HepG2 (cell line): ENCODE measurements at regions not wholly inside any gene's neighbourhood (a gene's known extent, or its start where the extent isn't known, plus 50 kb on each side); places are given as distances from the start of the nearest gene placed in this dataset.

Source experiments
- ATAC-seq: fragments of 200-7000 bp; cut with Tn5 transposase; 3 replicates; pipeline ENCODE4 v1.9.1; 2020; ENCODE audit warnings: mild to moderate bottlenecking, moderate library complexity
- BruUV-seq: library from RNA; stranded (reverse); fragments of 400-500 nt; replicated peaks from 2 replicates; lab custom pipeline; 2021; lab: Mats Ljungman, UMichigan
- CTCF ChIA-PET: fragments of 300-600 bp; formaldehyde crosslinking; extraction: SDS; loops from one replicate; lab custom pipeline; 2021; ENCODE audit warnings: low total read pairs, inconsistent platforms, low intra/inter-chr PET ratio; lab: Yijun Ruan, JAX
- POLR2A ChIA-PET: fragments of 350-600 bp; sonication (Branson Sonifier 250); formaldehyde crosslinking; loops from one replicate; lab custom pipeline; 2020; ENCODE audit warnings: antibody characterized with exemption, inconsistent platforms; lab: Yijun Ruan, JAX
- DNase-seq: peaks from one replicate; pipeline ENCODE4 v3.0.0-alpha.2; 2015; ENCODE audit warnings: low spot score
- FAIRE-seq: peaks from 3 replicates; lab custom pipeline; 2011; peaks lifted over from hg19 to GRCh38; lab: Jason Lieb, UNC
- H2AFZ ChIP-seq: one replicate; pipeline ENCODE4 v1.6.1; 2011; ENCODE audit warnings: low read length, inconsistent platforms
- H3K27ac ChIP-seq: fragments of 300-600 bp; 3 replicates; pipeline ENCODE4 v1.8.0; 2011; ENCODE audit warnings: mixed run types, mild to moderate bottlenecking, mixed read lengths, low read length, inconsistent platforms; ENCODE audit not compliant: insufficient read depth; ENCODE audit errors: extremely low read length
- H3K27me3 ChIP-seq, 2 experiments: fragments of 200-600 bp in 1 of 2; 2 replicates in 1 of 2; 3 replicates in 1 of 2; pipeline versions ENCODE4 v1.6.0 to v1.8.0; 2011; ENCODE audit warnings: low read length in 2 of 2, mild to moderate bottlenecking in 2 of 2, moderate library complexity in 2 of 2, inconsistent platforms in 1 of 2; ENCODE audit not compliant: insufficient read depth in 2 of 2, control insufficient read depth in 1 of 2
- H3K36me3 ChIP-seq, 2 experiments: fragments of 200-600 bp in 1 of 2; replicated peaks in 1 of 2; 2 replicates in 1 of 2; 3 replicates in 1 of 2; pipeline versions ENCODE4 v1.5.1 to v1.8.0; 2011; ENCODE audit warnings: low read length in 2 of 2, inconsistent platforms in 1 of 2; ENCODE audit not compliant: insufficient read depth in 2 of 2, control insufficient read depth in 1 of 2
- H3K4me1 ChIP-seq: 2 replicates; pipeline ENCODE4 v1.5.1; 2012; ENCODE audit warnings: low read length, inconsistent platforms; ENCODE audit not compliant: insufficient read depth
- H3K4me2 ChIP-seq: 2 replicates; pipeline ENCODE4 v1.6.0; 2011; ENCODE audit warnings: low read depth, low read length, inconsistent platforms
- H3K4me3 ChIP-seq, 3 experiments: fragments of 200-600 bp in 1 of 3; sonication (generic), shearing (Covaris generic) in 1 of 3; replicated peaks in 1 of 3; 2 replicates each; pipeline ENCODE4 v1.5.1; 2011 to 2016; ENCODE audit warnings: low read length in 3 of 3, inconsistent platforms in 2 of 3, low read depth in 2 of 3, mild to moderate bottlenecking in 2 of 3, control low read depth in 1 of 3, mixed read lengths in 1 of 3; ENCODE audit not compliant: insufficient read depth in 1 of 3
- H3K79me2 ChIP-seq: one replicate; pipeline ENCODE4 v1.6.1; 2011; ENCODE audit warnings: low read length, inconsistent platforms; ENCODE audit not compliant: insufficient read depth
- H3K9ac ChIP-seq: 2 replicates; pipeline ENCODE4 v1.6.0; 2011; ENCODE audit warnings: mild to moderate bottlenecking, low read depth, low read length, inconsistent platforms; ENCODE audit not compliant: insufficient read depth
- H3K9me3 ChIP-seq: 2 replicates; pipeline ENCODE4 v1.5.1; 2012; ENCODE audit warnings: mild to moderate bottlenecking, low read length
- H4K20me1 ChIP-seq: 2 replicates; pipeline ENCODE4 v1.6.0; 2011; ENCODE audit warnings: inconsistent platforms, mild to moderate bottlenecking, low read length, moderate library complexity; ENCODE audit not compliant: insufficient read depth
- CENPT ChIP-seq: sonication (generic); formaldehyde crosslinking; IDR thresholded peaks from 2 replicates; pipeline ENCODE4 v1.8.0; 2022; ENCODE audit warnings: low read depth, mild to moderate bottlenecking, moderate library complexity, missing genetic modification reagents
- FOXA1 ChIP-seq, 2 experiments: fragments of 450-650 bp in 1 of 2; sonication (generic) in 1 of 2; formaldehyde crosslinking in 1 of 2; IDR thresholded peaks; 2 replicates each; pipeline versions ENCODE4 v1.4.0 to v1.6.1; 2016 to 2020; ENCODE audit warnings: missing genetic modification reagents in 1 of 2
- HBP1 ChIP-seq: IDR thresholded peaks from 2 replicates; pipeline ENCODE4 v1.6.1; 2016; ENCODE audit warnings: low read depth, control low read depth
- KLF11 ChIP-seq: IDR thresholded peaks from 2 replicates; pipeline ENCODE4 v1.6.1; 2016; ENCODE audit warnings: missing compliant biosample characterization
- MAFF ChIP-seq: IDR thresholded peaks from 2 replicates; pipeline ENCODE4 v1.6.1; 2011; ENCODE audit warnings: low read depth, low read length, improper control_type of control experiment
- REXO4 ChIP-seq: sonication (generic); formaldehyde crosslinking; IDR thresholded peaks from 2 replicates; pipeline ENCODE4 v1.8.0; 2022; ENCODE audit warnings: missing genetic modification reagents, mild to moderate bottlenecking, borderline replicate concordance
- ZBTB34 ChIP-seq: sonication (generic); formaldehyde crosslinking; IDR thresholded peaks from 2 replicates; pipeline ENCODE4 v1.8.0; 2022; ENCODE audit warnings: mild to moderate bottlenecking, missing genetic modification reagents
- ZBTB44 ChIP-seq: sonication (generic); formaldehyde crosslinking; IDR thresholded peaks from 2 replicates; pipeline ENCODE4 v1.4.0; 2020; ENCODE audit warnings: missing genetic modification reagents
- ZNF256 ChIP-seq: sonication (generic); formaldehyde crosslinking; conservative IDR thresholded peaks from 2 replicates; pipeline ENCODE4 v1.4.0; 2020; ENCODE audit warnings: missing genetic modification reagents
- ZNF34 ChIP-seq: sonication (generic); formaldehyde crosslinking; IDR thresholded peaks from 2 replicates; pipeline ENCODE4 v1.4.0; 2020; ENCODE audit warnings: mild to moderate bottlenecking, missing genetic modification reagents, borderline replicate concordance
- ZNF556 ChIP-seq: sonication (generic); formaldehyde crosslinking; IDR thresholded peaks from 2 replicates; pipeline ENCODE4 v1.4.0; 2020; ENCODE audit warnings: mild to moderate bottlenecking, missing genetic modification reagents, borderline replicate concordance
- ZNF557 ChIP-seq: sonication (generic); formaldehyde crosslinking; IDR thresholded peaks from 2 replicates; pipeline ENCODE4 v1.4.0; 2020; ENCODE audit warnings: missing genetic modification reagents
- ZNF670 ChIP-seq: sonication (generic); formaldehyde crosslinking; IDR thresholded peaks from 2 replicates; pipeline ENCODE4 v1.8.0; 2022; ENCODE audit warnings: mild to moderate bottlenecking, missing genetic modification reagents, borderline replicate concordance
- WGBS: methylation state at CpG from one replicate; pipeline ENCODE4 v1.1.6; 2017; ENCODE audit warnings: low lambda C conversion rate; 5-methylcytosine and 5-hydroxymethylcytosine counted together
- in situ Hi-C: cut with HindIII; loops from 2 replicates; pipeline ENCODE4 v1.10.0; 2017; ENCODE audit warnings: low pct_unique_long_range_greater_than_20kb; ENCODE audit not compliant: extremely low pct_ligation_motif_present
- intact Hi-C: fragments of 100-400 bp; cut with micrococcal nuclease; formaldehyde crosslinking; loops from one replicate; pipeline ENCODE4 v1.10.0; 2022; ENCODE audit not compliant: unreplicated experiment

GRCh38 chr7:12873571-12873970 is 186.1 kb downstream of the ARL4A start:
- H3K9me3 ChIP-seq = no peaks in the 10 kb centered on the region
- WGBS = 36% methylated on average over 3 of the region's 3 CpGs
- H3K27ac ChIP-seq = no peak overlapping the region
- H3K79me2 ChIP-seq = no peaks in the 10 kb centered on the region
- in situ Hi-C loops (no loop called here), intact Hi-C loops (no loop called here)
- ATAC-seq (no peak), DNase-seq (no peak), FAIRE-seq (no peak)
- no peak for TF ChIP-seq CENPT (CRISPR knock-in tag)
- TF ChIP-seq REXO4 (CRISPR knock-in tag) = no peak
- no peak for TF ChIP-seq ZNF556 (CRISPR knock-in tag)
- TF ChIP-seq ZNF34 = no peak
- no peak for TF ChIP-seq ZNF670 (CRISPR knock-in tag)
- peak; percentile 3; the same call in 1 of the 2 replicates for TF ChIP-seq MAFF
- no peaks in the 10 kb centered on the region for H3K27me3 ChIP-seq
- POLR2A ChIA-PET = no interaction called here
- no peak overlapping the region for H3K4me2 ChIP-seq
- H3K36me3 ChIP-seq = no peaks in the 10 kb centered on the region
- no peaks in the 10 kb centered on the region for H4K20me1 ChIP-seq
- CTCF ChIA-PET = no interaction called here
- H3K4me3 ChIP-seq = no peak overlapping the region
- H3K4me1 ChIP-seq = no peaks in the 10 kb centered on the region
- H2AFZ ChIP-seq = no peak overlapping the region
- no peak overlapping the region for H3K9ac ChIP-seq
- no TSS peak for BruUV-seq

- intact Hi-C loops (no loop called here), in situ Hi-C loops (no loop called here)
- no peak for FAIRE-seq
- Histone ChIP-seq H3K4me1 (no peaks in the 10 kb centered on the region), H2AFZ (no peak overlapping the region), H3K27ac (no peak overlapping the region), H3K4me3 (no peak overlapping the region), H3K4me2 (no peak overlapping the region), H3K36me3 (no peaks in the 10 kb centered on the region), H4K20me1 (no peaks in the 10 kb centered on the region), H3K9ac (no peak overlapping the region), H3K27me3 (no peaks in the 10 kb centered on the region), H3K79me2 (no peaks in the 10 kb centered on the region), H3K9me3 (no peaks in the 10 kb centered on the region)
- no peak for DNase-seq
- ChIA-PET POLR2A (no interaction called here), CTCF (no interaction called here)
- ATAC-seq = no peak
- BruUV-seq = no TSS peak
- no peak for TF ChIP-seq ZNF256
- no peak for TF ChIP-seq FOXA1 (IDR thresholded peaks at IDR 0.05)
- no peak for TF ChIP-seq FOXA1 (CRISPR knock-in tag; IDR thresholded peaks at IDR 0.05)
- TF ChIP-seq ZNF557 = no peak
- TF ChIP-seq HBP1 (CRISPR knock-in tag) = no peak
- TF ChIP-seq KLF11 = no peak
- no peak for TF ChIP-seq ZBTB44 (CRISPR knock-in tag)
- no peak for TF ChIP-seq ZBTB34
These were observed 191.7 kb downstream of the ARL4A start for GRCh38 chr7:12879139-12879538.
